Neural cell (in vitro differentiated cells): ENCODE measurements at regions not wholly inside any gene's neighbourhood (a gene's known extent, or its start where the extent isn't known, plus 50 kb on each side); places are given as distances from the start of the nearest gene placed in this dataset.

Experiments
- MXI1 ChIP-seq: fragments of 450-650 bp; conservative IDR thresholded peaks from 2 replicates; pipeline ENCODE4 v1.6.1; 2014; ENCODE audit warnings: antibody characterized with exemption, mild to moderate bottlenecking; ENCODE audit not compliant: poor library complexity, severe bottlenecking
- POLR2AphosphoS5 ChIP-seq: IDR thresholded peaks from 2 replicates; pipeline ENCODE4 v1.6.1; 2012

GRCh38 chr4:96173756-96174155 is 333.9 kb downstream of the PDHA2 start:
- TF ChIP-seq POLR2AphosphoS5 (no peak), MXI1 (no peak)
